Keratinocyte (primary cell): ENCODE measurements at regions not wholly inside any gene's neighbourhood (a gene's known extent, or its start where the extent isn't known, plus 50 kb on each side); places are given as distances from the start of the nearest gene placed in this dataset.

ENCODE experiments used
- DNase-seq: peaks from one replicate; pipeline ENCODE4 v3.0.0-alpha.2; 2011; ENCODE audit warnings: low read depth, missing footprints, low spot score
- FAIRE-seq: peaks from 2 replicates; lab custom pipeline; 2011; peaks lifted over from hg19 to GRCh38; lab: Jason Lieb, UNC
- H2AFZ ChIP-seq: 2 replicates; pipeline ENCODE4 v1.6.0; 2012; ENCODE audit warnings: low read length, control low read depth, inconsistent platforms; ENCODE audit not compliant: control insufficient read depth
- H3K27ac ChIP-seq: 2 replicates; pipeline ENCODE4 v1.5.1; 2011; ENCODE audit warnings: low read length; ENCODE audit not compliant: control insufficient read depth, insufficient read depth
- H3K27me3 ChIP-seq: 3 replicates; pipeline ENCODE4 v1.6.0; 2011; ENCODE audit warnings: low read length; ENCODE audit not compliant: control insufficient read depth, insufficient read depth; ENCODE audit errors: extremely low read depth
- H3K36me3 ChIP-seq, 2 experiments: 2 replicates in 1 of 2; 3 replicates in 1 of 2; pipeline ENCODE4 v1.5.1; 2011; ENCODE audit warnings: low read length in 2 of 2, mild to moderate bottlenecking in 1 of 2; ENCODE audit not compliant: control insufficient read depth in 2 of 2, insufficient read depth in 2 of 2; ENCODE audit errors: extremely low read depth in 1 of 2
- H3K4me1 ChIP-seq: 3 replicates; pipeline ENCODE4 v1.5.1; 2011; ENCODE audit warnings: low read length; ENCODE audit not compliant: control insufficient read depth, insufficient read depth; ENCODE audit errors: extremely low read depth
- H3K4me2 ChIP-seq: 3 replicates; pipeline ENCODE4 v1.6.0; 2011; ENCODE audit warnings: low read depth, low read length; ENCODE audit not compliant: control insufficient read depth, insufficient read depth; ENCODE audit errors: extremely low read depth
- H3K4me3 ChIP-seq, 3 experiments: fragments of 200-600 bp in 1 of 3; sonication (generic) in 1 of 3; 2 replicates in 2 of 3; 3 replicates in 1 of 3; pipeline ENCODE4 v1.5.1; 2011 to 2016; ENCODE audit warnings: low read length in 3 of 3, mild to moderate bottlenecking in 3 of 3, control low read depth in 2 of 3, inconsistent platforms in 1 of 3, low read depth in 1 of 3, mixed read lengths in 1 of 3, mixed run types in 1 of 3, moderate library complexity in 1 of 3; ENCODE audit not compliant: control insufficient read depth in 2 of 3, insufficient read depth in 2 of 3; ENCODE audit errors: extremely low read depth in 1 of 3
- H3K79me2 ChIP-seq: 2 replicates; pipeline ENCODE4 v1.6.0; 2012; ENCODE audit warnings: low read length; ENCODE audit not compliant: control insufficient read depth, insufficient read depth
- H3K9ac ChIP-seq: 3 replicates; pipeline ENCODE4 v1.6.0; 2011; ENCODE audit warnings: low read length; ENCODE audit not compliant: control insufficient read depth, insufficient read depth; ENCODE audit errors: extremely low read depth
- H3K9me1 ChIP-seq: 3 replicates; pipeline ENCODE4 v1.6.0; 2011; ENCODE audit warnings: low read length; ENCODE audit not compliant: control insufficient read depth, insufficient read depth; ENCODE audit errors: extremely low read depth
- H3K9me3 ChIP-seq: 2 replicates; pipeline ENCODE4 v1.5.1; 2012; ENCODE audit warnings: low read depth, low read length; ENCODE audit not compliant: control insufficient read depth
- H4K20me1 ChIP-seq: 3 replicates; pipeline ENCODE4 v1.6.0; 2011; ENCODE audit warnings: low read length; ENCODE audit not compliant: control insufficient read depth, insufficient read depth; ENCODE audit errors: extremely low read depth
- EZH2 ChIP-seq: IDR thresholded peaks from one replicate; pipeline ENCODE4 v1.6.1; 2012; ENCODE audit warnings: inconsistent platforms, mild to moderate bottlenecking, low read length, moderate library complexity
- dilution Hi-C: fragments of 300-500 bp; cut with MboI; formaldehyde crosslinking; loops from one replicate; pipeline ENCODE4 v1.7.0; 2020; ENCODE audit warnings: low sequenced_read_pairs; ENCODE audit not compliant: extremely low pct_ligation_motif_present
- TF ChIP-seq, protein P1 (sequence below), 3 experiments: IDR thresholded peaks in 1 of 3; conservative IDR thresholded peaks in 1 of 3; optimal IDR thresholded peaks in 1 of 3; 2 replicates in 2 of 3; 3 replicates in 1 of 3; pipeline versions ENCODE3 to v1.5.1; 2011; ENCODE audit warnings: low read length in 3 of 3, mild to moderate bottlenecking in 3 of 3, moderate library complexity in 2 of 3, control low read depth in 1 of 3, inconsistent platforms in 1 of 3; ENCODE audit not compliant: insufficient read depth in 2 of 3; ENCODE audit errors: extremely low read depth in 1 of 3

DNA sequence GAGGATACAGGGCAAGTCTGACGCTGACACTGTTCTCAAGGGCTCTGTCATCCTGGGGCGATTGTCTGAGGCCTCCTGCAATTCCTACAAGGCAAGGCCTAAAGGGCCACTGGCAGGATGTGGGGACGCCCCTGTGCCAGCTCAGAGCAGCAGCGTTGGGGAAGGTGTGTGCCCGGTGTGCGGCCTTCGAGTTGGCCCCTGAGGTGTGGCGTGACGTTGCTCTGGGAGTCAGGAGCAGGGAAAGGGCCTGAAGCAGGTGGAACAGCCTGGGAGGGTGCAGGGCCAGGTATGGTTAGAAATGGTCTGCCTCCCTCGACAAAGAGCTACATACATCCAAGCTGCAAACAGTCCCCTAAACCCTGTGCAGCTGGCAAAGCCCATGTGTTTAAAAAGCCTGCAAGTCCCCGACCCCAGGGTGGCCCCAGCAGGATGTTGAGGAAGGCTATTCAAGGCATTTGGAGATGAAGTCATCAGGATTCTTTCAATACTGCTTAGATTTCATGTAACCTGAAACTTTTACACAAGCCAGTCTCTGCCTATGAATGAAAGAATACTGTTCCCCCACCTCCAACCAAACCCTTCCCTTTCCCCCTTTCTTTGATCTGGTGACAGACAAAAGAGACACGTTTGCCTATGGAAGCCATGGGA is 142.5 kb upstream of the TNS3 start:
- Histone ChIP-seq H3K79me2 (no peaks in the 10 kb centered on the region), H3K4me3 (no peak overlapping the region), H3K9me3 (no peaks in the 10 kb centered on the region), H2AFZ (no peak overlapping the region), H3K36me3 (no peaks in the 10 kb centered on the region), H4K20me1 (no peaks in the 10 kb centered on the region), H3K27me3 (no peaks in the 10 kb centered on the region), H3K4me1 (no peaks in the 10 kb centered on the region), H3K9me1 (no peaks in the 10 kb centered on the region), H3K9ac (no peak overlapping the region), H3K4me2 (no peak overlapping the region), H3K27ac (no peak overlapping the region)
- no peak for FAIRE-seq
- TF ChIP-seq, protein P1, sequence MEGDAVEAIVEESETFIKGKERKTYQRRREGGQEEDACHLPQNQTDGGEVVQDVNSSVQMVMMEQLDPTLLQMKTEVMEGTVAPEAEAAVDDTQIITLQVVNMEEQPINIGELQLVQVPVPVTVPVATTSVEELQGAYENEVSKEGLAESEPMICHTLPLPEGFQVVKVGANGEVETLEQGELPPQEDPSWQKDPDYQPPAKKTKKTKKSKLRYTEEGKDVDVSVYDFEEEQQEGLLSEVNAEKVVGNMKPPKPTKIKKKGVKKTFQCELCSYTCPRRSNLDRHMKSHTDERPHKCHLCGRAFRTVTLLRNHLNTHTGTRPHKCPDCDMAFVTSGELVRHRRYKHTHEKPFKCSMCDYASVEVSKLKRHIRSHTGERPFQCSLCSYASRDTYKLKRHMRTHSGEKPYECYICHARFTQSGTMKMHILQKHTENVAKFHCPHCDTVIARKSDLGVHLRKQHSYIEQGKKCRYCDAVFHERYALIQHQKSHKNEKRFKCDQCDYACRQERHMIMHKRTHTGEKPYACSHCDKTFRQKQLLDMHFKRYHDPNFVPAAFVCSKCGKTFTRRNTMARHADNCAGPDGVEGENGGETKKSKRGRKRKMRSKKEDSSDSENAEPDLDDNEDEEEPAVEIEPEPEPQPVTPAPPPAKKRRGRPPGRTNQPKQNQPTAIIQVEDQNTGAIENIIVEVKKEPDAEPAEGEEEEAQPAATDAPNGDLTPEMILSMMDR (optimal IDR thresholded peaks at IDR 0.05 in 1 of 3, IDR thresholded peaks at IDR 0.05 in 1 of 3, conservative IDR thresholded peaks at IDR 0.05 in 1 of 3; ENCODE audit: extremely low read depth in 1 of 3, insufficient read depth in 2 of 3, low read length in 3 of 3): no peak
- no peak for TF ChIP-seq EZH2
- no peak for DNase-seq
- dilution Hi-C loops: no loop called here

DNA sequence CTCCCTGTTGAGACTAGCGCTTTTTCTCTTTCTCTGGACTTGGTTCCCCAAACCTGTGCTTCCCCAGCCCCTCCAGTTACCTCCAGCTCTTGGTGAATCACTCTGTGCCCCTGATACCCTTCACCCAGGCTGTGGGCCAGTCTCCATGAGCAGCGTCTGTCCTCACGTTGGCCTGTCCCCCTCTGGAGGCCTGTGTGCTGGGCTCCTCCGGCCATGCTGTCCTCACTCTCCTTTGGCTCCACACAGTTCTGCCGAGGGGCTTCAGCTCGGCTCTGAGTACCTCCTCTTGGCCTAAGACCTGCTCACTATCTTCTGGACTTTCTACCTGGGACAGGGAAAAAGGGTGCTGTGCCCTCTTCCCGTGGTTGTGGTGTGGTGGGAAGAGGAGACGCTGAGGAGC is 140.2 kb upstream of the TNS3 start:
- dilution Hi-C loops: no loop called here
- Histone ChIP-seq H3K9ac (no peak overlapping the region), H4K20me1 (no peaks in the 10 kb centered on the region), H3K79me2 (no peaks in the 10 kb centered on the region), H2AFZ (no peak overlapping the region), H3K4me1 (no peaks in the 10 kb centered on the region), H3K27me3 (no peaks in the 10 kb centered on the region), H3K4me3 (no peak overlapping the region), H3K36me3 (no peaks in the 10 kb centered on the region), H3K9me3 (no peaks in the 10 kb centered on the region), H3K4me2 (no peak overlapping the region), H3K27ac (no peak overlapping the region), H3K9me1 (no peaks in the 10 kb centered on the region)
- TF ChIP-seq, protein P1 (optimal IDR thresholded peaks at IDR 0.05 in 1 of 3, IDR thresholded peaks at IDR 0.05 in 1 of 3, conservative IDR thresholded peaks at IDR 0.05 in 1 of 3; ENCODE audit: extremely low read depth in 1 of 3, insufficient read depth in 2 of 3, low read length in 3 of 3): no peak
- no peak for TF ChIP-seq EZH2
- no peak for DNase-seq
- no peak for FAIRE-seq
